Inferior parietal cortex (tissue), 1 donor: ENCODE measurements at regions not wholly inside any gene's neighbourhood (a gene's known extent, or its start where the extent isn't known, plus 50 kb on each side); places are given as distances from the start of the nearest gene placed in this dataset.
"Not testable (repeated sequence)": the region's sequence is repeated elsewhere in the genome, so short reads cannot be mapped to it uniquely, and the experiment has no call there.

Source experiments
- DNase-seq: peaks from one replicate; pipeline ENCODE4 v3.0.0-alpha.2; 2016; ENCODE audit errors: extremely low spot score

- no peak for DNase-seq
Observed at GRCh38 chr15:36175186-36175740, 404.2 kb upstream of the CDIN1 start.

GRCh38 chr15:36175741-36176291 is 403.6 kb upstream of the CDIN1 start:
- peak; percentile 81 for DNase-seq

GRCh38 chr15:36177590-36178302 is 401.7 kb upstream of the CDIN1 start:
- DNase-seq, result peak; percentile 45

GRCh38 chr15:36178303-36178633 is 401.2 kb upstream of the CDIN1 start:
- DNase-seq, result peak; percentile 32

GRCh38 chr15:36183201-36183600 is 396.2 kb upstream of the CDIN1 start:
- no peak for DNase-seq

GRCh38 chr15:36185438-36185837 is 394.0 kb upstream of the CDIN1 start:
- no peak for DNase-seq

GRCh38 chr15:36185845-36186244 is 393.6 kb upstream of the CDIN1 start:
- DNase-seq, result no peak

GRCh38 chr15:36186376-36186775 is 393.1 kb upstream of the CDIN1 start:
- no peak for DNase-seq

- DNase-seq, result no peak
Observed at GRCh38 chr15:36191459-36191858, 388.0 kb upstream of the CDIN1 start.

- not testable (repeated sequence) for DNase-seq
Observed at GRCh38 chr15:36195361-36196007, 383.9 kb upstream of the CDIN1 start.

GRCh38 chr15:36208868-36209582 is 370.4 kb upstream of the CDIN1 start:
- no peak for DNase-seq

- DNase-seq, result no peak
Observed at GRCh38 chr15:36210426-36210825, 369.0 kb upstream of the CDIN1 start.

GRCh38 chr15:36218322-36218721 is 361.1 kb upstream of the CDIN1 start:
- no peak for DNase-seq

GRCh38 chr15:36218991-36219390 is 360.4 kb upstream of the CDIN1 start:
- no peak for DNase-seq

- no peak for DNase-seq
Observed at GRCh38 chr15:36221992-36222391, 357.4 kb upstream of the CDIN1 start.

- no peak for DNase-seq
Observed at GRCh38 chr15:36230776-36231175, 348.6 kb upstream of the CDIN1 start.

GRCh38 chr15:36232491-36232890 is 346.9 kb upstream of the CDIN1 start:
- DNase-seq, result no peak

GRCh38 chr15:36234743-36235142 is 344.7 kb upstream of the CDIN1 start:
- no peak for DNase-seq

- no peak for DNase-seq
Observed at GRCh38 chr15:36235173-36235572, 344.3 kb upstream of the CDIN1 start.

GRCh38 chr15:36239509-36239908 is 339.9 kb upstream of the CDIN1 start:
- no peak for DNase-seq

- no peak for DNase-seq
Observed at GRCh38 chr15:36251450-36251849, 328.0 kb upstream of the CDIN1 start.

GRCh38 chr15:36252146-36252711 is 327.2 kb upstream of the CDIN1 start:
- DNase-seq, result no peak
